Progenitor cell of endocrine pancreas (in vitro differentiated cells): ENCODE measurements at regions not wholly inside any gene's neighbourhood (a gene's known extent, or its start where the extent isn't known, plus 50 kb on each side); places are given as distances from the start of the nearest gene placed in this dataset.

ENCODE experiments used
- DNase-seq: peaks from one replicate; pipeline ENCODE4 v3.0.0; 2021; ENCODE audit warnings: low spot score; ENCODE audit not compliant: unreplicated experiment
- H3K27ac Mint-ChIP-seq: 2 replicates; pipeline ENCODE4 v1.8.0; 2021; ENCODE audit warnings: mild to moderate bottlenecking, moderate library complexity, mixed read lengths
- H3K27me3 Mint-ChIP-seq: 2 replicates; pipeline ENCODE4 v1.8.0; 2021; ENCODE audit warnings: mixed read lengths
- H3K36me3 Mint-ChIP-seq: 2 replicates; pipeline ENCODE4 v1.8.0; 2022; ENCODE audit warnings: mixed read lengths; ENCODE audit not compliant: insufficient read depth
- H3K4me1 Mint-ChIP-seq: 2 replicates; pipeline ENCODE4 v1.8.0; 2021; ENCODE audit warnings: low read depth, mixed read lengths
- H3K4me3 Mint-ChIP-seq: 2 replicates; pipeline ENCODE4 v1.8.0; 2021; ENCODE audit warnings: low read depth, mild to moderate bottlenecking, moderate library complexity, mixed read lengths
- H3K9me3 Mint-ChIP-seq: 2 replicates; pipeline ENCODE4 v1.8.0; 2021; ENCODE audit warnings: low read depth, mixed read lengths
- TF ChIP-seq, protein P1 (sequence below): fragments of 200-600 bp; sonication (generic); IDR thresholded peaks from one replicate; pipeline ENCODE4 v1.5.0; 2021; ENCODE audit warnings: antibody characterized with exemption, mild to moderate bottlenecking; ENCODE audit not compliant: unreplicated experiment

DNA sequence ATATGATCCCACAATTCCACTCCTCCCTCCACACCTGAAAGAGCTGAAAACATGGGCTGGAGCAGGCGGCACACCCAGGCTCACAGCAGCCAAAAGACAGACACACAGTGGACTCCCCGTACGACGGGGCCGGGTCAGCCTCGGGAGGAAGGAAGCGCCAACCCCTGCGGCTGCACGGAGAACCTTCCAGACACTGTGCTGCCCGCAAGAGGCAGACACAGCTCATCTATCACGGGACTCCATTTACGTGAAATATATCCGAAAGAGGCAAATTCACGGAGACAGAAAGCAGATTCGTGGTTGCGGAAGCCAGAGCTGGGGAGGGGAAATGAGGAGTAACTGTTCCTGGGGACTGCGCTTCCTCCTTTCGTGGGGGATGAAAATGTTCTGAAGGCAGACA lies 165.0 kb downstream of the BRD1 start:
- H3K27ac Mint-ChIP-seq, result no peak overlapping the region
- TF ChIP-seq, protein P1, sequence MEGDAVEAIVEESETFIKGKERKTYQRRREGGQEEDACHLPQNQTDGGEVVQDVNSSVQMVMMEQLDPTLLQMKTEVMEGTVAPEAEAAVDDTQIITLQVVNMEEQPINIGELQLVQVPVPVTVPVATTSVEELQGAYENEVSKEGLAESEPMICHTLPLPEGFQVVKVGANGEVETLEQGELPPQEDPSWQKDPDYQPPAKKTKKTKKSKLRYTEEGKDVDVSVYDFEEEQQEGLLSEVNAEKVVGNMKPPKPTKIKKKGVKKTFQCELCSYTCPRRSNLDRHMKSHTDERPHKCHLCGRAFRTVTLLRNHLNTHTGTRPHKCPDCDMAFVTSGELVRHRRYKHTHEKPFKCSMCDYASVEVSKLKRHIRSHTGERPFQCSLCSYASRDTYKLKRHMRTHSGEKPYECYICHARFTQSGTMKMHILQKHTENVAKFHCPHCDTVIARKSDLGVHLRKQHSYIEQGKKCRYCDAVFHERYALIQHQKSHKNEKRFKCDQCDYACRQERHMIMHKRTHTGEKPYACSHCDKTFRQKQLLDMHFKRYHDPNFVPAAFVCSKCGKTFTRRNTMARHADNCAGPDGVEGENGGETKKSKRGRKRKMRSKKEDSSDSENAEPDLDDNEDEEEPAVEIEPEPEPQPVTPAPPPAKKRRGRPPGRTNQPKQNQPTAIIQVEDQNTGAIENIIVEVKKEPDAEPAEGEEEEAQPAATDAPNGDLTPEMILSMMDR, result no peak
- H3K9me3 Mint-ChIP-seq, result no peaks in the 10 kb centered on the region
- H3K4me1 Mint-ChIP-seq, result peaks cover 2% of the 10 kb centered on the region
- H3K4me3 Mint-ChIP-seq, result no peak overlapping the region
- no peak for DNase-seq
- H3K36me3 Mint-ChIP-seq, result no peaks in the 10 kb centered on the region
- H3K27me3 Mint-ChIP-seq, result peaks cover 32% of the 10 kb centered on the region

DNA sequence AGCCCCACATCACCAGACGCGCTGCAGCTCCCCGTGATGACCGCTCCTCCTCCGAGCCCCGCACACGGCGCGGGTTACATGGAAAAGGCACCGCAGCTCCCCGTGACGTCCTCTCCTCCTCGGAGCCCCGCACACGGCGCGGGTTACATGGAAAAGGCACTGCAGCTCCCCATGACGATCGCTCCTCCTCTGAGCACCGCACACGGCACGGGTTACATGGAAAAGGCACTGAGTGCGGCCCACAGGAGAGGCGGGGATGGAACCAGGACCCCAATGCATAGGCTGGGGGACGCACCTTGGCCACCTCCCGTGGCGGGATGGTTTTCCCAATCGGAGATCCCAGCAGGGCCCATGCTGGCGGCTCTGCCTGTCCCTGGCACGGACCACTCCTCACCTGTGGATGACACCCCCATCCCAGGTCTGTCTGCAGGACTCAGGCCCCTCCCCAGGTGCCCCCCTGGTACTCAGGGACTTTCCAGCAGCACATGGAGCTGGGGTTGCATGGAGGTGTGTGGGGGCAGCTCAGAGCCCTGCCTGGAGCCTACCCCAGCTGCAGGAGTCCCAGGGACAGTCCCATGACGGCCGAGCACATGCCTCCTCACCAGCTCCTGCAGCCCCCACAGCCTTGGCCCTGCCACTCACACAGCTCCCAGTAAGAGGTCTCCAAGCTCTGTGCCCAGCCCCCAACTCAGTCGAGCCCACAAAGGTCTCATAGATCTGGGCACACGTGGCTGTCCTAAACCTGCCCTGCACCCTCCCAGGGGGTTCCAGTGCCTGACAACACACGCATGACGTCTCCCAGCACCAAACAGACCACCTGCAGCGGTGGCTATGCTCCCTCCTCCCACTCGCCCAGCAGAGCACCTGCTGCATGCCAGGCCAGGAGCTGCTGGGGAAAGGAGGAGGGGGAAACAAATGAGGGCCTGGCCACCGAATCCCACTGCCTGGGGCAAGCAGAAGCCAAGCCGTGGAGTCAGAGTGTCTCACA lies 166.6 kb downstream of the BRD1 start:
- Mint-ChIP-seq H3K4me1 (peaks cover 2% of the 10 kb centered on the region), H3K27me3 (peaks cover 28% of the 10 kb centered on the region), H3K9me3 (no peaks in the 10 kb centered on the region), H3K4me3 (no peak overlapping the region), H3K27ac (no peak overlapping the region), H3K36me3 (no peaks in the 10 kb centered on the region)
- TF ChIP-seq, protein P1, result no peak
- DNase-seq, result no peak

DNA sequence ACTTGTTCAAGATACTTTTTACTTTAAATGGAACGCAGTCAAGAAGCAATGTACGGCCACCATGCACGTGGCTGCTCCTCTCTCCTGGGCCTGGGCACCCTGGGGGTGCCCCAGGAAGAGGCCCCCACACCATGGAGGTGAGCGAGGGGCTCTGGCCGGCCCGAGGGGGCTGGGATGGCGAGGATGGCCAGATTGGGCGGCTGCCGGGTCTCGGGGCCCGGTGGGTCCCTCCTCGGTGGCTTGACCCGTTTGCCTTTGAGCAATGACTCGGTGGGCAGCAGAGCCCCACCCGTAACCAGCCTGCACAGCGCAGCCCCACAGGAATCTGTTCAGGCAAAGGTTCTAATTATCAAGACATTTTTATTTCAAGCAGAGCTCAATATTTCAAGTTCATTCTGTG lies 167.4 kb downstream of the BRD1 start:
- DNase-seq, result peak; percentile 3
- no peaks in the 10 kb centered on the region for H3K36me3 Mint-ChIP-seq
- H3K27me3 Mint-ChIP-seq, result peaks cover 29% of the 10 kb centered on the region
- no peak overlapping the region for H3K27ac Mint-ChIP-seq
- H3K9me3 Mint-ChIP-seq, result no peaks in the 10 kb centered on the region
- TF ChIP-seq, protein P1, result no peak
- peaks cover 2% of the 10 kb centered on the region for H3K4me1 Mint-ChIP-seq
- H3K4me3 Mint-ChIP-seq, result no peak overlapping the region

DNA sequence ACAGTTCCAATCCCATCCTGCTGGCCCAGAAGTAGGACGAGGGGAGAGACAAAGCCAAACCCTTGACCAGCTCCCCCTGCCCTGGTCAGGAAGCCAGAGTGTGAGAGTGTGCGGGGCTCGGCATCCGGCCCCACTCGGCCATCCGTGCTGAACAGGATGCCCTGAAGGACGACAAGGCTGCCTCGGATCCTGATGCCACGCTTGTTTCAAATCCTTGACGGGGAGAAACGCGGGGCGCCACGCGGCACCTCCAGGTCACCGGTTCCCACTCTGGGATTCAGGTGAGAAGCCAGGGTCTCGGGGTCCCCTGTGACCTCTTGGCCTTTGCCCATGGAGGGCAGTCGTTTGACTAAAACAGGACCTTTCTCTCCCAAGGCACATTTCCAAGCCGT lies 167.8 kb downstream of the BRD1 start:
- TF ChIP-seq, protein P1, result no peak
- H3K4me3 Mint-ChIP-seq, result no peak overlapping the region
- H3K4me1 Mint-ChIP-seq, result peaks cover 2% of the 10 kb centered on the region
- peaks cover 31% of the 10 kb centered on the region for H3K27me3 Mint-ChIP-seq
- H3K36me3 Mint-ChIP-seq, result no peaks in the 10 kb centered on the region
- no peaks in the 10 kb centered on the region for H3K9me3 Mint-ChIP-seq
- DNase-seq, result peak; percentile 6
- H3K27ac Mint-ChIP-seq, result no peak overlapping the region

DNA sequence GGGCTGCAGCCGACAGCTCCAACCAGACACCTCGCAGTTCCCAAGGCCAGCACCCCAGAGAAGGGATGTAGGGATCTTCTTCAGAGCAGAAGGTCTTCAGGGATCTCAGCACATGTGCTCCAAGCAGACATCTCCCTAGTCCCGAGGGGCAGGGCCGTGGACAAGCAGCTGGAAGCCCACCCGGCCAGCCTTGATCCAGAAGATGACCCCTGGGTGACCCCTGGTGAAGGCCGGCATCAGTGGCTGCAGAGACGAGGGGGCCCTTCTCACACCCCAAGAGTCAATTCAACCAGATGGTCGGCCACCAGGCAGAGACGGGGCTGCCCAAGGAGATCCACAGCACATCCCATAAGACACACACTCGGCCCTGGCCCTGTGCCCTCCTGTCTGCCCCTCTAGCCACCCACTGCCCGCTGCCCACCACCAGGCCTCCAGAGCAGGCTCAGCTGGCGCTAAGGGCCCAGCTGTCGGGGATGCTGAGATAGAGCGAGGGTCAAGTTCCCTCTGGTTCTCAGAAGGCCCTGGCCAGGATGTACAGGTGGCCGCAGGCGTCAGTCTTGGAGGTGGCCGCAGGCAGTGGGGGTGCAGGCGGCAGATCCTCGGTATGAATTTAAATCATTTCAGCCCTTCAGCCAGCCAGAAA lies 168.3 kb downstream of the BRD1 start:
- Mint-ChIP-seq H3K27me3 (peaks cover 33% of the 10 kb centered on the region), H3K9me3 (no peaks in the 10 kb centered on the region), H3K4me3 (no peak overlapping the region), H3K36me3 (no peaks in the 10 kb centered on the region), H3K4me1 (peaks cover 2% of the 10 kb centered on the region), H3K27ac (no peak overlapping the region)
- TF ChIP-seq, protein P1, result no peak
- peak; percentile 8 for DNase-seq
